HepG2 (cell line): ENCODE measurements at regions not wholly inside any gene's neighbourhood (a gene's known extent, or its start where the extent isn't known, plus 50 kb on each side); places are given as distances from the start of the nearest gene placed in this dataset.

ENCODE experiments used
- POLR2AphosphoS5 ChIP-seq: IDR thresholded peaks from 2 replicates; pipeline ENCODE4 v1.6.1; 2012; ENCODE audit warnings: low read depth, low read length
- ZNF224 ChIP-seq: sonication (generic); formaldehyde crosslinking; IDR thresholded peaks from 2 replicates; pipeline ENCODE4 v1.5.0; 2020; ENCODE audit warnings: mild to moderate bottlenecking, missing genetic modification reagents
- ZSCAN20 ChIP-seq: sonication (generic); formaldehyde crosslinking; IDR thresholded peaks from 2 replicates; pipeline ENCODE4 v1.4.0; 2020; ENCODE audit warnings: missing genetic modification reagents, mild to moderate bottlenecking, borderline replicate concordance
- TF ChIP-seq, protein P1 (sequence below): sonication (generic); formaldehyde crosslinking; IDR thresholded peaks from 2 replicates; pipeline ENCODE4 v1.8.1; 2023; ENCODE audit warnings: mild to moderate bottlenecking, missing genetic modification reagents, borderline replicate concordance

DNA sequence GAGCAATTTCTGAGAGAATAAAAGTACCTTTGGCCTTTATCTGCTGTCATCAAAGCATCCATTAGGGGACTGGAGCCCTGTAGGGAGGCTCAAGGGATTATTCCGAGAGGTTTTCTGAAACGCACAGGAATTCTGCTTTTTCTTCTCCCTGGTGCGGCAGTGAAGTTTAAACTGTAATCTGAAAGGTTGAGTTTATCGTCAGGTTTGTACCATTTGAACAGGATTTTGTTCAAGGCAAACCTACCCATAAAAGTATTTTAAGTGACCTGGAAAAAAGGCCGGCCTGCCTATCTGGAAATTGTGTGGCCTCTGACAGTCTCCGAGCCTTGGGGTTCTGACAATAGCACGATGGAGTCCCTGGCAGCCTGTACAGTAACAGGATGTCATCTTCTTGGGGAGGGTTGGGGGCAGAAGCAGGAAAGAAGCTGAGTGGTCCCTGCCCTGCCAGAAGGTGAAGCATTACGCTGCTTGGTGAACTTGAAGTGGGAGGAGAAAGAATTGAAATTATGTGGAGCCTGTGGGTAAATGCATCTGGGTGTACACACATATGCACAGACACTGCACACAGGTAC is 272.0 kb downstream of the CYRIA start:
- no peak for TF ChIP-seq POLR2AphosphoS5
- TF ChIP-seq, protein P1, sequence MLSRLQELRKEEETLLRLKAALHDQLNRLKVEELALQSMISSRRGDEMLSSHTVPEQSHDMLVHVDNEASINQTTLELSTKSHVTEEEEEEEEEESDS (CRISPR knock-in tag), result no peak
- no peak for TF ChIP-seq ZSCAN20 (CRISPR knock-in tag)
- TF ChIP-seq ZNF224 (CRISPR knock-in tag), result no peak
